NT2/D1 (cell line): ENCODE measurements at regions not wholly inside any gene's neighbourhood (a gene's known extent, or its start where the extent isn't known, plus 50 kb on each side); places are given as distances from the start of the nearest gene placed in this dataset.

ENCODE experiments used
- YY1 ChIP-seq: IDR thresholded peaks from 2 replicates; pipeline ENCODE4 v1.6.1; 2011; ENCODE audit not compliant: insufficient read length, insufficient read depth
- ZNF274 ChIP-seq: IDR thresholded peaks from 2 replicates; pipeline ENCODE4 v1.6.1; 2011; ENCODE audit warnings: mild to moderate bottlenecking, low read depth, low read length

- TF ChIP-seq ZNF274, result no peak
- TF ChIP-seq YY1, result no peak
Measured at GRCh38 chr7:16318463-16318862, 102.9 kb downstream of the CRPPA start.
